COLO668 (cell line): ENCODE measurements at regions not wholly inside any gene's neighbourhood (a gene's known extent, or its start where the extent isn't known, plus 50 kb on each side); places are given as distances from the start of the nearest gene placed in this dataset.

Source experiments
- DNase-seq: peaks from one replicate; lab custom pipeline; 2025; ENCODE audit not compliant: unreplicated experiment; lab: John Stamatoyannopoulos, UW

- DNase-seq, result no peak
These were observed 249.4 kb upstream of the SLCO3A1 start for GRCh38 chr15:91604122-91604521.

DNA sequence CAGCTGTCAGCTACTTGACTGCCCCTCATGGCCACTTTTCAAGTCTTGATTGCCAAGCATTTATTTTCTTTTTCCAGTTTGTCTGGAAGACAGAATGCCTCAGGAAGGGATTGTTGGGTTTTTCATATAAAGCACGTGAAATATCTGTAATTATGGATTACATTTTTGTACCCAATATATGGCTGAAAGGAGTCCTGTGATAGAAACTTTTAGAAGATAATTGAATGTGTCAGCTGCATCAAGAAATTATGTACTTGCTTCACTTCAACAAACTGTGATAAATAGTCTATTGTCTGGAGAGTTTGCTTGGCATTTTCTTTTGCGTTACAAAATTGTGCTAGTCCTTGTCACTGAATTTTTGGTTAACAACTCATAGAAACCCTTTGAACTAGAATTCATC is 247.9 kb upstream of the SLCO3A1 start:
- DNase-seq, result no peak

DNA sequence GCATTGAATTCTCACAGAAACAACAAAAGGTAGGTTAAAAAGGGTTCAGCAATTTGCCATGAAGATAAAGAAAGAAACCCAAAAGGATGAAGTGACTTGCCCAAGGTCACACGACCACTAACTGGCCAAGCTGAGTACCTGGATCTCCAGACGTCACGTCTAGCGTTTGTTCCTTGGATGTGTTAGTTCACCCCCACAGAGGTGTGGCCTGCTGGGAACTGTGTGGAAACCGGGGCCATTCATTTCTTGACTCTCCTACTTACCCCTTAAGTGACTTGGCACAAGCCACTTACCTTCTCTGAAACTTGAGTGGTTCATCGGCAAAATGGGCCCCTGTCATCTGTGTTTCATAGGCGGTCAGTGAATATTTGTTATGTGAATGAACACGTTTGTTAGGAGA is 244.3 kb upstream of the SLCO3A1 start:
- DNase-seq, result no peak

DNA sequence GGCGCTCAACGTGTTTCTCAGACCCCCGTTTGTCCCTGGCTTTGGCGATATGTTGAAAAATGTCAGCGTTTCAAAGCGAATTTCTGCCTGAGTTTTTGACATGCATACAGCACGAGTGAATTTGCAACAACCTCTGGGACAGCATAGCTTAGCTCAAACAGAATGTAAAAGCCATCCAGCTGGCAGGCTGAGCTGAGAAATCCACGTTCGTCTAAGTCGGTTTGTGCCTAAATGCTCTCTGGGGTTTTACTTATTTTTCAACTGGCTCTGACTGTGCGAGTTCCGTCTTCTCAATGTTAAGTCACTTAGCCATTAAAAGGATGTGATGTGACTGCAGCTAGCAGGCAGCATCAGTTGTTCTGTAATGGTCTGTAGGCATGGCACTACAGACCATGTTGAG is 243.5 kb upstream of the SLCO3A1 start:
- no peak for DNase-seq

DNA sequence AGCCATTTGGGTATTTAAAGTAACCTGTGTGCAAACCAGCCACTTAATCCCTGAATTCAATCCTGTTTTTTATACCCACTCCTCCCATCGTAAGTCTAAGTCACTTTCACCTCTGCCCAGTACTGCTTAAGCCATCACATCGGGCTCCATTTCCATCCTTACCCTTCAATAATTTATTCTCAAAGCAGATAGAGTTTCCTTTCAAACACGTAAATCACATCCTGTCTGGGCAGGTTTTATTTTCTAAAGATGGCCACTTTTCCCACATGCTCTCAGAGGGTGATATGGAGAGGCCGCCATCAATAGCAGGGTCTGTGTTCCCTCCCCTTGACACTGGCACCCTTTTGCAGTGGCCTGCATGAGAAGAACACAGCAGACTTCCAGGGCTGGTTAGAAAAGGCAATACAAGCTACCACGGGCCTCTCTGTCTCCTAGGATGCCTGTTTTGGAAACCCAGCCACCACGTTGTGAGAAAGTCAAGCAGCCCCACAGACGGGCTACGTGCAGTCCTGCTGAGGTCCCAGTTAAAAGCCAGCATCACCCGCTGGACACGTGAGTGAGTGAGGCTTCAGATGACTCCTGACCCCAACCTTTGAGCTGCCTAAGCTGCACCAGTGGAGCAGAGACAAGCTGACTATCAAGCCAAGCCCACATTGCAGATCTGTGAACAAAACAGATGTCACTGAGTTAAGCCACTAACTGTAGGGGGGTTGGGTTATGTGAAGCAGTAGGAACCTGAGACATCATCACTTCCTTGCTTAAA is 241.8 kb upstream of the SLCO3A1 start:
- DNase-seq, result no peak

GRCh38 chr15:91620229-91620628 is 233.3 kb upstream of the SLCO3A1 start:
- DNase-seq, result no peak

DNA sequence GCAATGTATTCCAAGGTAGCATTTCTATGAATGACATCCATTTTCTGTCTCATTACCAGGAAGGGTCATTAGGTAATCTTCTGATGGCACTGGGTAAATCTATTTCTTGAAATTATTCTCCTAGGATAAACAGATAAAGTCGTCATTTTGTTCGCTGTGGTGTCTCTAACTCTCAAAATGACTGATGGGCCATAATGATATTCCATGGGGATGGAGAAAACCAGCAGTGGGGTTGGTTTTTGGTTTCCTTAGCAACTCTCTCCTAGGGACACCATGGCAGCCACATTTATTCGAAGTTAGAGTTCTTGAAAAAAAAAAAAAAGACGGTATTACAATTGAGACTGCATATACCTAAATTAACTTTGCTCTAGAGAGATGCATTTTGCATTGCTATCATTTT is 231.3 kb upstream of the SLCO3A1 start:
- no peak for DNase-seq

DNA sequence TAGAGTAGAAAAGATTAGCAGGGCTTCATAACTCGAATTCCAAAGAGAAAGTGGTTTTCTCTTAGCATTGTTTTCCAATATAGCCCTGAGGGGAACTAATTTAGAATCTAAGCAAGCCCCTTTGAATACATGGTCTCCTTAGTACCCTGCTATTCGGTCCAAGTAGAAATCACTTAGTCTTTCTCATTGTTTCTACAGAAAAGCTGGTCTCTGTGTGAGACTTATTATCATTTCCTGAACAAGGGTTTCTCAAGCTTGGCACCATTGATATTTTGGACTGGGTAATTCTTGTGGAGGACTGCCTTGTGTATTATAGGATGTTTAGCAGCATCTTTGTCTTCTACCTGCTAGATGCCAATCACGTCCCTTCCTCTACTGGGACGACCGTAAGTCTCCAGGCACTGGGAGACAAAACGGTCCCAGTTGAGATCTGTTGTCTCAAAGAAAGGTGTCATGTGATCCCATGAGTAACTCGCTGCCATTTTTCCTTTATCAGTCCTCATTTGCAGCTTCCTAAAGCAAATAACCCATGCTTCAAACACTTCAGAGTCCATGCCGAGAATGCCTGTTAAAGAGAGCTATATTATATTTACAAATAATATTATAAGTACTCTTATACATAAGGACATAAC is 230.7 kb upstream of the SLCO3A1 start:
- DNase-seq, result no peak

DNA sequence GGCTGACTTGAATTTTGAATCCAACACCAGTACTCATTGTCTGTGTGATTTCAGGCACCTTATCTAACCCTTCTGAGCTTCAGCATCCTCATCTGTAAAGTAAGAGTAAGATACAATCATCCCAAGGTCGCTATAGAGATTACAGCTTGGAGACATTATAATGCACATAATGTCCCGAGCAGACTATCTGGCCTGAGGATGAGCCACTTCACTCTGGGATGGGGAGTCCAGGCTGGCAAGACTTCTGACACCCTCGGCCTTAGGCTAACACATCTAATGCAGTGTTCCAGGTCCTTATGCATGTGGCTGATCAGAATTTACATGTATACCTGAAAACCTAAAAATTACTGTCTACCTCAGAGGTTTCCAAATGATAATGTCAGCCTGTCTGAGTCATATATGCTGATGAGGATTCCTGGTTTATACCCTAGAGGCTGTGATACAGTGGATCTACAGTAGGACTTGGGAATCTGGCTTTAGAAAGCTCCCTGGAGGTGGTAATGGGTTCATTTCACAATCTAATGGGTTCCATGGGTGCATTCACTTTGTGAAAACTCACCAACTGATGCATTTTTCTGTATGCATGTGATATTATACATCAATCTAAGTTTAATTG is 229.0 kb upstream of the SLCO3A1 start:
- no peak for DNase-seq

GRCh38 chr15:91625506-91625905 is 228.0 kb upstream of the SLCO3A1 start:
- no peak for DNase-seq

- DNase-seq, result no peak
These were observed 225.8 kb upstream of the SLCO3A1 start for GRCh38 chr15:91627473-91628278.

- DNase-seq, result no peak
These were observed 223.4 kb upstream of the SLCO3A1 start for GRCh38 chr15:91630090-91630489.

GRCh38 chr15:91632176-91632575 is 221.3 kb upstream of the SLCO3A1 start:
- DNase-seq, result no peak

DNA sequence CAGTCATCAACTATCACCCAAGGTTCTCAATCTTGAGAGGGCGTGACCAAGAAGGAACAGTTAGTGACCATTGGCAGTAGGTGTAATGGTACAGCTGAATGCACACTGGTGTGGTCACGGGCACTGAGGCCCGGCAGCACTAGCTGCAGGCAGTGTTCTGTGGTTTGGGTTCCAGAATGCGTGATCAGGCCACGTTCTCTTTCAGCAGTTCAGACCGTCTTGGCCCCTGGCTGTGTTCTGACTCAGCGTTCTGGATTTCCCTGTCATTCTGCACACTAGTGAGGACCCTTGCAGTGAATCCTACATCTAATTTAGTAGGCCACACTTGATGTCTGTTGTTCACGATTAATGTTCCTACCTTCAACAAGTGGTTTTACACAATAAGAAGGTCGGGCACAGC is 220.5 kb upstream of the SLCO3A1 start:
- DNase-seq, result no peak

DNA sequence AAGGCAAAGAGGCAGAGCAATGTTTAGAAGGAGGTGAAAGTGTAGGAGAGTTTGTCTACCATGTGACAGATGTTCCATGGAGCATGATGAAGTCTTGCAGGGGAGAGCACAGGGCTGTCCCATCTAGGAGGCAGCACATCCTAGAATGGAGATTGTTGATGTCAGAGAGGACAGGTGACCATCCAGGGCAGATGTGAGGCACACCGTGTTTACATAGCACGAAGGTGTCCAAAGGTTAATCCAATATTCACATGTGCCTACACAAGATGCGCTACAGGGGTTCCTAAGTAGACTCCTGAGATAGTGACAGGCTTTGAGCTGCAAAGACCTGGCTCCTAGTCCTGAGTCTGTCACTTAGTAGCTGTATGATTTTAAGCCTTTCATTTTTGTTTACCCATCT is 219.3 kb upstream of the SLCO3A1 start:
- peak; percentile 12 for DNase-seq

GRCh38 chr15:91635080-91635479 is 218.4 kb upstream of the SLCO3A1 start:
- no peak for DNase-seq

GRCh38 chr15:91635641-91636040 is 217.9 kb upstream of the SLCO3A1 start:
- no peak for DNase-seq

DNA sequence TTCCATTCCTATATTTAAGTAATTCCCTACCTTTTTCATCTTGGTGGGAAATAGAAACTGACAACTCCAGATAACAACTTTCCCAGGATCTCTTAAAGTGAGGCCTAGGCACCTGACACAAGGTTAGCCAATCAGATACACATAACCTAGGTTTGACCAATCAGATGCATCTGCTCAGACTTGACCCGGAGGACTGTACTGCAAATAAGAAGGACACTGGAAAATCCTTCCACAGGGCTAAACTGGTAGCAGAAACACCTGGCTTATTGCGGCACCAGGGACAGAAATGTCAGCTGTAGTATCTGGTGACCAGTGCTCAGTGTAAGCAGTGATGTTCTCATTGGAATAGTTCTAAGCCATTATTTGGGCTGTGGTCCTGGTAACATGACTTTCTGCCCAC is 204.5 kb upstream of the SLCO3A1 start:
- DNase-seq, result no peak

GRCh38 chr15:91649831-91650321 is 203.6 kb upstream of the SLCO3A1 start:
- no peak for DNase-seq

- no peak for DNase-seq
These were observed 202.3 kb upstream of the SLCO3A1 start for GRCh38 chr15:91651251-91651650.

DNA sequence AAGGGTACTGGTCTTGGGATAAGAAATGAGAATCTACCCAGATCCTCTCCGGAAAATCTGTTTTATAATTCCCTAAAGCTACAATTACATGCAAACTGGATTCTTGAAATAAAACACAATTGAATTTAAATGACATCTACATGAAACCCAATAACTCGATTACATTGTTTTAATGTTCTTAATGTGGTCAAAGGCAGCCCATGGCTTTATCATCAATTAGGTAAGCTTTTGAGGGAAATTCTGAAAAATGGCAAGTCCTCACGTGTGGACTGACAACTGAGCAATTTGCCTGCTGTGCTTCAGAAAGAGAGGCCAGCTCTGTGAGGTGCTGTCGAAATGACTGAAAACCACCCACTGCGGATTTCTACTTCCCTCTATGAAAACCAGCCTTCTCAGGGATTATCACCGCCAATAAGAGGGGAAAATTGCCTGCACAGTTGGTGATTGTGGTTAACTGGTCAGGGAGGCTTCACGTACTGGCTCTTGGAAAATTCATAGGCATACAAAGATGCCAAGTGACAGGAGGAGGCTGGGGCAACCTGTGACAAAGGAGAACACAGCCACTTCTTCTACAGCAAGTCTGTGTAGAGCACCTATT is 200.8 kb upstream of the SLCO3A1 start:
- DNase-seq, result no peak
